ENCODE measurements at regions not wholly inside any gene's neighbourhood (a gene's known extent, or its start where the extent isn't known, plus 50 kb on each side); places are given as distances from the start of the nearest gene placed in this dataset.

DNA sequence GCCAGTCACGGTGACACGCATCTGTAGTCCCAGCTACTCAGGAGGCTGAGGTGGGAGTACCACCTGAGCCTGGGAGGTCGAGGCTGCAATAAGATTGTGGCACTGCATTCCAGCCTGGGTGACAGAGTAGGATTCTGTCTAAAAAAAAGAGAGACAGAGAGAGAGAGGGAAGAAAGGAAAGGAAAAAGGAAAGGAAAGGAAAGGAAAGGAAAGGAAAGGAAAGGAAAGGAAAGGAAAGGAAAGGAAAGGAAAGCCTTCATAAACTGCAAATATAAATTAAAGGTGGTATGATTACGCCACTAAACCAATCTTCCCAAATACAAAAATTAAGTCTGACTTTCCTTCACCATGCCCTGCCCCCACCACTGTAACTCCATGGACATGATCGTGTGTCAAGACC, 259.3 kb upstream of the GATB start:
- H3K9ac ChIP-seq (ENCODE audit: low read depth in 2 of 2, low read length in 2 of 2): no peak overlapping the region
- H3K4me3 ChIP-seq: no peak overlapping the region
- intact Hi-C loops (cut with DNase I): no loop called here
- no peaks in the 10 kb centered on the region for H3K27me3 ChIP-seq
- H3K9me3 ChIP-seq: no peaks in the 10 kb centered on the region
- DNase-seq: no peak
- H3K27ac ChIP-seq: no peak overlapping the region
- no peaks in the 10 kb centered on the region for H3K4me1 ChIP-seq
- no peaks in the 10 kb centered on the region for H3K36me3 ChIP-seq
- TF ChIP-seq, protein P1, sequence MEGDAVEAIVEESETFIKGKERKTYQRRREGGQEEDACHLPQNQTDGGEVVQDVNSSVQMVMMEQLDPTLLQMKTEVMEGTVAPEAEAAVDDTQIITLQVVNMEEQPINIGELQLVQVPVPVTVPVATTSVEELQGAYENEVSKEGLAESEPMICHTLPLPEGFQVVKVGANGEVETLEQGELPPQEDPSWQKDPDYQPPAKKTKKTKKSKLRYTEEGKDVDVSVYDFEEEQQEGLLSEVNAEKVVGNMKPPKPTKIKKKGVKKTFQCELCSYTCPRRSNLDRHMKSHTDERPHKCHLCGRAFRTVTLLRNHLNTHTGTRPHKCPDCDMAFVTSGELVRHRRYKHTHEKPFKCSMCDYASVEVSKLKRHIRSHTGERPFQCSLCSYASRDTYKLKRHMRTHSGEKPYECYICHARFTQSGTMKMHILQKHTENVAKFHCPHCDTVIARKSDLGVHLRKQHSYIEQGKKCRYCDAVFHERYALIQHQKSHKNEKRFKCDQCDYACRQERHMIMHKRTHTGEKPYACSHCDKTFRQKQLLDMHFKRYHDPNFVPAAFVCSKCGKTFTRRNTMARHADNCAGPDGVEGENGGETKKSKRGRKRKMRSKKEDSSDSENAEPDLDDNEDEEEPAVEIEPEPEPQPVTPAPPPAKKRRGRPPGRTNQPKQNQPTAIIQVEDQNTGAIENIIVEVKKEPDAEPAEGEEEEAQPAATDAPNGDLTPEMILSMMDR (IDR thresholded peaks at IDR 0.05): no peak

DNA sequence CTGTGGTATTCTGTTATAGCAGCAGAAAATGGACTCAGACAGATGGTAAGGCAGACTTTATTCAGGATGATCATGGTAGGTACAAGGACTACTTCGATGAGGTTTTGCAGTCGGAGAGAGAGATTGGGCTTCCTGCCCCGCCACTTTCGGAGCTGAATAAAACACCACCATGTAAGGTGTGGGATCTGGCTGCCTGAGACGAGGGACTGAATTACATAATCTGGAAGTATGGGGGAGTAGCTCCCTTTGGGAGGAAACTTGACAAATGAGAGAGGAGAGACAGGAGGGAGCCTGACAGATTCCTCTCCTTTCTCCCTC, 255.5 kb upstream of the GATB start:
- H3K4me3 ChIP-seq: no peak overlapping the region
- no peak overlapping the region for H3K9ac ChIP-seq (ENCODE audit: low read depth in 2 of 2, low read length in 2 of 2)
- no peak overlapping the region for H3K27ac ChIP-seq
- no peaks in the 10 kb centered on the region for H3K4me1 ChIP-seq
- TF ChIP-seq, protein P1 (IDR thresholded peaks at IDR 0.05): no peak
- H3K36me3 ChIP-seq: no peaks in the 10 kb centered on the region
- intact Hi-C loops (cut with DNase I): no loop called here
- H3K27me3 ChIP-seq: no peaks in the 10 kb centered on the region
- H3K9me3 ChIP-seq: no peaks in the 10 kb centered on the region
- DNase-seq: no peak

DNA sequence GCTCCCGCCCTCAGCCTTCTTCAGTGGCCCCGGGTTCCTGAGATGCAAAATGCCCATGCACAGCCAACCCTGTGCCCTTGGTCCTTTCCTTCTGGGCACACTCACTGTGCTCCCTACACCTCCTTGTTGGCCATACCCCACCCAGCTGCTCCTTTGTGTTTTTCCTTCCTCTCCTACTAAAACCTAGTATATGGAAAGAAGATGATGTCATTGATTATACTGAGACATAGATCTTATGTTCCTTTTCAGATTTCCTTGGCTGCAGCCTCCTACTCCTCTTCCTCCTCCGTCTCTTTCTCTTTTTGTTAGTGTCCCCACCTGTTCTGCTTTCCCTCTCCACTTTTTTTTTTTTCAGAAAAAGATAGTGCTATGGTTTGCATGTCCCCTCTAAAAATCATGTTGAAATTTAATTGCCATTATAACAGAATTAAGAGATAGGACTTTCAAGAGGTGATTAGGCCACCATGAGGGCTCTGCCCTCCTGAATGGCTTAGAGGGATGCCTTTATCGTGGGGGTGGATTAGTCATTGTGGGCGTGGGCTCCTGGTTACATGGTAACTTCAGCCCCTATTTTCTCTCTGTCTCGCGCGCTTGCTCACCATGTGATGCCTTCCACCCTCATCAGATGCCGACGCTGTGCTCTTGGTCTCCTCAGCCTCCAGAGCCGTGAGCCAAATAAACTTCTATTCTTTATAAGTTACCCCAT, 254.9 kb upstream of the GATB start:
- Histone ChIP-seq H3K9me3 (no peaks in the 10 kb centered on the region), H3K27ac (no peak overlapping the region), H3K4me1 (no peaks in the 10 kb centered on the region), H3K9ac (ENCODE audit: low read depth in 2 of 2, low read length in 2 of 2) (no peak overlapping the region), H3K36me3 (no peaks in the 10 kb centered on the region), H3K27me3 (no peaks in the 10 kb centered on the region), H3K4me3 (no peak overlapping the region)
- intact Hi-C loops (cut with DNase I): no loop called here
- no peak for DNase-seq
- TF ChIP-seq, protein P1 (IDR thresholded peaks at IDR 0.05): no peak

DNA sequence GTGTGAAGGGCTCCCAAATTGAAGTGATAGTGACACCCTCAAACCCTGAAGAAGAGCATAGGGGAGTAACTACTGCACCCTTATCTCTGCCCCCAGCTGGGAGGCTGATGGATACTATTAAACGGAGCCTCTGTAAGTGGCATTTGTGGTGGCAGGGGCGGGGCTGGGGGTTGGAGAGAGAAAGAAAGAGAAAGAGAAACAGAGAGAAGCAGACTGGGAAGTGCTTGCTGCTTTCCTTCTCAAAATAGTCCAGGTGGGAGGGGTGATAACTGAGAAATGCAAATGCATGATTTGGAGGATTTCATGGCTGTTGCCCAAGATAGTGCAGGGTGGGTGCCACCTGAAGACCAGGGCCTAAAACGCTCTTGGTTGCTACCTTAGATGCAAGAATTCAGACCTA, 253.5 kb upstream of the GATB start:
- no peaks in the 10 kb centered on the region for H3K36me3 ChIP-seq
- no peak overlapping the region for H3K4me3 ChIP-seq
- TF ChIP-seq, protein P1 (IDR thresholded peaks at IDR 0.05): no peak
- H3K27me3 ChIP-seq: no peaks in the 10 kb centered on the region
- no peak overlapping the region for H3K9ac ChIP-seq (ENCODE audit: low read depth in 2 of 2, low read length in 2 of 2)
- no peak overlapping the region for H3K27ac ChIP-seq
- H3K9me3 ChIP-seq: no peaks in the 10 kb centered on the region
- H3K4me1 ChIP-seq: no peaks in the 10 kb centered on the region
- DNase-seq: no peak
- intact Hi-C loops (cut with DNase I): no loop called here

DNA sequence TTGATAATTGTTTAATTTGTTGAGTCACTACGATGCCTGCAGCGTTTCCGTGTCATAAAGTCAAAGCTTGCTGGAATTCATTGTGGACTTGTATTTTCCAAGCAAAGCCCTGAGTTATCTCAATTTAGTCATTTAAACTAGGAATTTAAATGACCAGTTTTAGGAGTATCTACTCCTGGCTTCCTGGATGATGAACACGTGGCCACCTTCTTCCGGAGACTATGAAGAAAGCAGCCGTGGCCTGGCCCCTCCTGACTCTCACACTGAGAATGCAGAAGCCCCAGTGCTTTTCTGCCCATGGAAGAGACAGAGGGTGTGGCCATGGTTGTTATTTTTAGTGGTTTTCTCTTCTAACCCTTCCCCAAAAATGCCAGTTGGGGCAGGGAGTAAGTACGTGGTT, 250.7 kb upstream of the GATB start:
- Histone ChIP-seq H3K36me3 (no peaks in the 10 kb centered on the region), H3K27ac (no peak overlapping the region), H3K4me3 (no peak overlapping the region), H3K4me1 (no peaks in the 10 kb centered on the region), H3K9ac (ENCODE audit: low read depth in 2 of 2, low read length in 2 of 2) (no peak overlapping the region), H3K27me3 (no peaks in the 10 kb centered on the region), H3K9me3 (no peaks in the 10 kb centered on the region)
- no peak for DNase-seq
- TF ChIP-seq, protein P1 (IDR thresholded peaks at IDR 0.05): no peak
- intact Hi-C loops (cut with DNase I): no loop called here
